HEK293T (cell line): ENCODE measurements at regions not wholly inside any gene's neighbourhood (a gene's known extent, or its start where the extent isn't known, plus 50 kb on each side); places are given as distances from the start of the nearest gene placed in this dataset.

Source experiments
- ARNT ChIP-seq: fragments of 450-650 bp; IDR thresholded peaks from 2 replicates; pipeline ENCODE4 v1.6.1; 2017; ENCODE audit warnings: mild to moderate bottlenecking
- BHLHE40 ChIP-seq: fragments of 450-650 bp; IDR thresholded peaks from 2 replicates; pipeline ENCODE4 v1.6.1; 2016; ENCODE audit warnings: mild to moderate bottlenecking, moderate library complexity, borderline replicate concordance
- CTBP1 ChIP-seq: fragments of 450-650 bp; IDR thresholded peaks from 2 replicates; pipeline ENCODE4 v1.6.1; 2016; ENCODE audit warnings: borderline replicate concordance
- ELF4 ChIP-seq: fragments of 450-650 bp; IDR thresholded peaks from 2 replicates; pipeline ENCODE4 v1.6.1; 2017; ENCODE audit warnings: antibody characterized with exemption
- FOXA1 ChIP-seq: fragments of 450-650 bp; IDR thresholded peaks from 2 replicates; pipeline ENCODE4 v1.6.1; 2016; ENCODE audit warnings: mild to moderate bottlenecking
- FOXK2 ChIP-seq: fragments of 450-650 bp; IDR thresholded peaks from 2 replicates; pipeline ENCODE4 v1.6.1; 2016; ENCODE audit warnings: mild to moderate bottlenecking
- FOXM1 ChIP-seq: fragments of 450-650 bp; IDR thresholded peaks from 2 replicates; pipeline ENCODE4 v1.6.1; 2017; ENCODE audit warnings: mild to moderate bottlenecking, borderline replicate concordance
- NFRKB ChIP-seq: fragments of 450-650 bp; IDR thresholded peaks from 2 replicates; pipeline ENCODE4 v1.6.1; 2016; ENCODE audit warnings: mild to moderate bottlenecking, moderate library complexity
- PKNOX1 ChIP-seq: fragments of 450-650 bp; IDR thresholded peaks from 2 replicates; pipeline ENCODE4 v1.6.1; 2016
- SP1 ChIP-seq: fragments of 450-650 bp; IDR thresholded peaks from 2 replicates; pipeline ENCODE4 v1.6.1; 2017
- TARDBP ChIP-seq: fragments of 450-650 bp; IDR thresholded peaks from 2 replicates; pipeline ENCODE4 v1.6.1; 2016

- TF ChIP-seq TARDBP: no peak
- no peak for TF ChIP-seq ARNT
- TF ChIP-seq CTBP1: no peak
- TF ChIP-seq FOXK2: no peak
- no peak for TF ChIP-seq SP1
- TF ChIP-seq BHLHE40: no peak
- no peak for TF ChIP-seq ELF4
- no peak for TF ChIP-seq FOXM1
- TF ChIP-seq FOXA1: no peak
- TF ChIP-seq NFRKB: no peak
- no peak for TF ChIP-seq PKNOX1
Observed at GRCh38 chr4:97468272-97468671, 675.0 kb downstream of the STPG2 start.
